Nephron (organoid): ENCODE measurements at regions not wholly inside any gene's neighbourhood (a gene's known extent, or its start where the extent isn't known, plus 50 kb on each side); places are given as distances from the start of the nearest gene placed in this dataset.

Source experiments
- H3K27ac Mint-ChIP-seq, 3 experiments: 2 replicates each; pipeline ENCODE4 v1.8.0; 2020; ENCODE audit warnings: mixed read lengths in 3 of 3, mild to moderate bottlenecking in 2 of 3, moderate library complexity in 1 of 3
- H3K27me3 Mint-ChIP-seq: 2 replicates; pipeline ENCODE4 v1.8.0; 2021; ENCODE audit warnings: low read depth, mild to moderate bottlenecking, moderate library complexity, mixed read lengths
- H3K36me3 Mint-ChIP-seq: 2 replicates; pipeline ENCODE4 v1.8.0; 2020; ENCODE audit warnings: low read depth, mixed read lengths
- H3K4me1 Mint-ChIP-seq: 2 replicates; pipeline ENCODE4 v1.8.0; 2020; ENCODE audit warnings: mixed read lengths
- H3K4me3 Mint-ChIP-seq, 3 experiments: 2 replicates each; pipeline ENCODE4 v1.8.0; 2020; ENCODE audit warnings: mild to moderate bottlenecking in 3 of 3, mixed read lengths in 3 of 3, moderate library complexity in 2 of 3
- H3K9me3 Mint-ChIP-seq: 2 replicates; pipeline ENCODE4 v1.8.0; 2020; ENCODE audit warnings: mixed read lengths
- CTCF ChIP-seq, 3 experiments: fragments of 200-600 bp; sonication (generic); IDR thresholded peaks; one replicate each; pipeline ENCODE4 v1.5.0; 2021; ENCODE audit warnings: antibody characterized with exemption in 3 of 3; ENCODE audit not compliant: unreplicated experiment in 3 of 3

DNA sequence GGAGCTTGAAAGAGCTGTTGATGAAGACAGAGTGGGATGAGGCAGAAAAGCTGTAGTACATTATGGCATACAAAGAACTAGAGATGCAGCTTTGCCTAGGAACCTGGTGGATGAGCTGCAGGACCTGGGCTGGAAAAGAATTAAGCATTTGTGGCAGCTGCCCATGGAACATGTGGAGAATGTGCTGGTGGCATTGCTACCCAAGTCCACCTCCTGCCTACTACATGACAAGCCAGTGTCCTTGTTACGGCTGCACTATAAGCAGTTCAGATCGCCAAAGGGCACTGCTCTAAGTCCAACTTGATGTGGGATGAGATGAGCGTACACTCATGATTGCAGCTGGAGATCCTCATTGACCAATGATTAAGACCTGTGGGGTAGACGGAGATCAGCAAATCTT, 81.1 kb upstream of the ADPGK start:
- Mint-ChIP-seq H3K4me1 (no peaks in the 10 kb centered on the region), H3K36me3 (no peaks in the 10 kb centered on the region), H3K9me3 (peaks cover 3% of the 10 kb centered on the region), H3K27ac (no peak overlapping the region), H3K27me3 (peaks cover 7% of the 10 kb centered on the region), H3K4me3 (no peak overlapping the region)
- no peak for TF ChIP-seq CTCF (IDR thresholded peaks at IDR 0.05; ENCODE audit: unreplicated experiment in 3 of 3)

GRCh38 chr15:72861354-72861910, 77.9 kb upstream of the ADPGK start:
- H3K27me3 Mint-ChIP-seq, result peaks cover 3% of the 10 kb centered on the region
- no peak for TF ChIP-seq CTCF (IDR thresholded peaks at IDR 0.05; ENCODE audit: unreplicated experiment in 3 of 3)
- H3K36me3 Mint-ChIP-seq, result no peaks in the 10 kb centered on the region
- no peaks in the 10 kb centered on the region for H3K4me1 Mint-ChIP-seq
- H3K4me3 Mint-ChIP-seq, result no peak overlapping the region
- peaks cover 3% of the 10 kb centered on the region for H3K9me3 Mint-ChIP-seq
- no peak overlapping the region for H3K27ac Mint-ChIP-seq

DNA sequence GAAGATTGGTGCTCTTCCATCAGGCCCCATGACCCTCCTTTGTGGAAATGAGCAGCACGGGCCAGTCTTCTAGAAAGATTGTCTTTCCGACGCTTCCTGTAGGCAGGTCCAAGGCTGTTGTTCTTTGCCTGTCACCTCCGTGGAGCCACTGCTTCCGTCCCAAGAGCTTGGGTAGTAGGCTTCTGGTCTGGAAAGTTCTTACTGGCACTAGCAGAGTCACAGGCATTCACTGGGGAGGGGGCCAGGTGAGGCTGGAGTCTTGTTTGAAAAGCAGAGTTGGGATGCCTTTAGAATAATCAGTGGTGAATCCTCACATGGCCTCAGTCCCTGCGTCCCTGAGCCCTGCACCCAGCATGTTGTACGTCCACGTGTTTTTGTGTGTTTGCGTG, 76.2 kb upstream of the ADPGK start:
- no peaks in the 10 kb centered on the region for H3K27me3 Mint-ChIP-seq
- peaks cover 3% of the 10 kb centered on the region for H3K9me3 Mint-ChIP-seq
- no peaks in the 10 kb centered on the region for H3K36me3 Mint-ChIP-seq
- H3K4me1 Mint-ChIP-seq, result no peaks in the 10 kb centered on the region
- no peak for TF ChIP-seq CTCF (IDR thresholded peaks at IDR 0.05; ENCODE audit: unreplicated experiment in 3 of 3)
- no peak overlapping the region for H3K27ac Mint-ChIP-seq
- no peak overlapping the region for H3K4me3 Mint-ChIP-seq

DNA sequence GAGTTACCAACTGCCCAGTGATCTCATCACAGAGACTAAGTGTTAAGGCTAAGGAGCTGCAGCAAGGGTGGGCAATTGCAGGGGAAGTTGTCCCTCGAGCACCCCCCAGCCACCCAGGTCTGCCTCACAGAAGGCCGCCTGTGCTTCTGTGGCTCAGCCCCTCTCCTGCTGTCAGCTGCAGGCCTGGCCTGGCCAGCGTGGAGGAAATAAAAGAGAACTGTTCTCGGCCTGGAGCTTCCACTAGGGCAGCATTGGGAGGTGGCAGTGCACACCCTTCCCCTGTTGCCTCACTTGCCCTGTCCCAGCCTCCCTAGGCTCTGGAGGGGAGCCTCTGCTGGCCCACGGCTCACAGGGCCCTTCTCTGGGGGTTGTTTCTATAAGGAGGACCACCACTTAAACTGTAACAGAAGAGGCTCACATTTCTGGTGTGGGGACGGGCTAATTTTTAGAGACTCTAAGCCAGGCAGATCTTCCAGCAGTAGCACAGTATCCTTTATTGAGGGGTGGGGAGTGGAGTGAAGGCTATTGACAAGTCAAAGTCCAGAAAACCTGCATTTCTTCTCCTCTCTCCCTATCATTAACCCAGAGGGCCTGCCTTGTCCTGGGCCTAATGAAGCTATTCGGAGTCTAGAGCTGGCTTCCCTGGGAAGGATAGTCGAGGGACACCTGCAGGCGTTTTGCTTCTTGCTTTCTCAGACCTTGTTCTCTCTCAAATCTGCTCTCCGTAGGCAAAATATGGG, 75.6 kb upstream of the ADPGK start:
- Mint-ChIP-seq H3K36me3 (no peaks in the 10 kb centered on the region), H3K27me3 (no peaks in the 10 kb centered on the region), H3K4me3 (no peak overlapping the region), H3K4me1 (no peaks in the 10 kb centered on the region), H3K9me3 (peaks cover 3% of the 10 kb centered on the region), H3K27ac (no peak overlapping the region)
- no peak for TF ChIP-seq CTCF (IDR thresholded peaks at IDR 0.05; ENCODE audit: unreplicated experiment in 3 of 3)

- H3K4me3 Mint-ChIP-seq, result no peak overlapping the region
These were observed 74.6 kb upstream of the ADPGK start for GRCh38 chr15:72858205-72858604.

More at GRCh38 chr15:72858205-72858604, 74.6 kb upstream of the ADPGK start:
- Mint-ChIP-seq H3K36me3 (no peaks in the 10 kb centered on the region), H3K27me3 (no peaks in the 10 kb centered on the region), H3K9me3 (no peaks in the 10 kb centered on the region), H3K27ac (no peak overlapping the region), H3K4me1 (peaks cover 7% of the 10 kb centered on the region)
- TF ChIP-seq CTCF (IDR thresholded peaks at IDR 0.05; ENCODE audit: unreplicated experiment in 3 of 3), result no peak
